Neural progenitor cell (in vitro differentiated cells): ENCODE measurements at regions not wholly inside any gene's neighbourhood (a gene's known extent, or its start where the extent isn't known, plus 50 kb on each side); places are given as distances from the start of the nearest gene placed in this dataset.
"Not testable (repeated sequence)": the region's sequence is repeated elsewhere in the genome, so short reads cannot be mapped to it uniquely, and the experiment has no call there.

Source experiments
- DNase-seq: peaks from one replicate; pipeline ENCODE4 v3.0.0-alpha.2; 2016; ENCODE audit warnings: low spot score
- H2AFZ ChIP-seq: fragments of 200-600 bp; sonication (generic); replicated peaks from 2 replicates; pipeline ENCODE4 v1.6.1; 2016; ENCODE audit warnings: antibody characterized with exemption
- H3F3A ChIP-seq: fragments of 200-600 bp; sonication (generic); 2 replicates; pipeline ENCODE4 v1.6.1; 2016; ENCODE audit warnings: antibody characterized with exemption, low read depth
- H3K27ac ChIP-seq: fragments of 200-600 bp; sonication (generic); 2 replicates; pipeline ENCODE4 v1.5.1; 2016; ENCODE audit warnings: mild to moderate bottlenecking
- H3K27me3 ChIP-seq: fragments of 200-600 bp; sonication (generic); 2 replicates; pipeline ENCODE4 v1.6.1; 2016; ENCODE audit warnings: mild to moderate bottlenecking, moderate library complexity
- H3K36me3 ChIP-seq: fragments of 200-600 bp; sonication (generic); 2 replicates; pipeline ENCODE4 v1.5.1; 2016
- H3K4me1 ChIP-seq: fragments of 200-600 bp; sonication (generic); 2 replicates; pipeline ENCODE4 v1.6.1; 2016; ENCODE audit warnings: mixed run types
- H3K4me2 ChIP-seq: fragments of 200-600 bp; sonication (generic); 2 replicates; pipeline ENCODE4 v1.6.1; 2016
- H3K4me3 ChIP-seq: fragments of 200-600 bp; sonication (generic); 2 replicates; pipeline ENCODE4 v1.5.1; 2016
- H3K79me2 ChIP-seq: fragments of 200-600 bp; sonication (generic); 2 replicates; pipeline ENCODE4 v1.6.1; 2016; ENCODE audit warnings: low read depth
- H3K9ac ChIP-seq: fragments of 200-600 bp; sonication (generic); 2 replicates; pipeline ENCODE4 v1.6.1; 2016
- H3K9me3 ChIP-seq: fragments of 200-600 bp; sonication (generic); 2 replicates; pipeline ENCODE4 v1.5.1; 2016; ENCODE audit warnings: low read depth
- H4K20me1 ChIP-seq: fragments of 200-600 bp; sonication (generic); 2 replicates; pipeline ENCODE4 v1.6.1; 2016; ENCODE audit warnings: low read depth
- H3K27ac Mint-ChIP-seq: 3 replicates; pipeline ENCODE4 v1.8.0; 2021; ENCODE audit warnings: mixed read lengths
- H3K27me3 Mint-ChIP-seq: 2 replicates; pipeline ENCODE4 v1.8.0; 2022; ENCODE audit warnings: low read depth, mild to moderate bottlenecking, inconsistent platforms, moderate library complexity, mixed read lengths; ENCODE audit not compliant: insufficient read depth
- H3K36me3 Mint-ChIP-seq: 3 replicates; pipeline ENCODE4 v1.8.0; 2021; ENCODE audit warnings: mixed read lengths
- H3K4me1 Mint-ChIP-seq: 3 replicates; pipeline ENCODE4 v1.8.0; 2021; ENCODE audit warnings: mixed read lengths
- H3K4me3 Mint-ChIP-seq: 3 replicates; pipeline ENCODE4 v1.8.0; 2021; ENCODE audit warnings: mild to moderate bottlenecking, moderate library complexity, mixed read lengths
- H3K9me3 Mint-ChIP-seq: 3 replicates; pipeline ENCODE4 v1.8.0; 2020; ENCODE audit warnings: mixed read lengths
- CTCF ChIP-seq: fragments of 200-600 bp; sonication (generic); IDR thresholded peaks from 2 replicates; pipeline ENCODE4 v1.5.1; 2017; ENCODE audit warnings: antibody characterized with exemption, mild to moderate bottlenecking
- EZH2 ChIP-seq: fragments of 200-600 bp; sonication (generic); IDR thresholded peaks from 2 replicates; pipeline ENCODE4 v1.6.1; 2017; ENCODE audit warnings: antibody characterized with exemption, mild to moderate bottlenecking, moderate library complexity
- EZH2phosphoT487 ChIP-seq: fragments of 200-600 bp; sonication (generic); IDR thresholded peaks from 2 replicates; pipeline ENCODE4 v1.6.1; 2017; ENCODE audit warnings: antibody characterized with exemption

- Histone ChIP-seq H3K9ac (no peak overlapping the region), H3K9me3 (no peaks in the 10 kb centered on the region), H3K36me3 (no peaks in the 10 kb centered on the region), H3F3A (no peaks in the 10 kb centered on the region), H2AFZ (no peak overlapping the region), H3K27me3 (no peaks in the 10 kb centered on the region), H4K20me1 (no peaks in the 10 kb centered on the region), H3K4me3 (no peak overlapping the region), H3K4me1 (no peaks in the 10 kb centered on the region), H3K27ac (no peak overlapping the region), H3K4me2 (no peak overlapping the region), H3K79me2 (no peaks in the 10 kb centered on the region)
- H3K27ac Mint-ChIP-seq = no peak overlapping the region
- H3K4me1 Mint-ChIP-seq = no peaks in the 10 kb centered on the region
- no peaks in the 10 kb centered on the region for H3K36me3 Mint-ChIP-seq
- H3K27me3 Mint-ChIP-seq = no peaks in the 10 kb centered on the region
- H3K9me3 Mint-ChIP-seq = no peaks in the 10 kb centered on the region
- no peak overlapping the region for H3K4me3 Mint-ChIP-seq
- no peak for TF ChIP-seq EZH2
- TF ChIP-seq EZH2phosphoT487 = no peak
- TF ChIP-seq CTCF = no peak
- no peak for DNase-seq
Observed at GRCh38 chr14:45649051-45649450, 396.0 kb upstream of the MIS18BP1 start.

GRCh38 chr14:45641541-45641940, 388.5 kb upstream of the MIS18BP1 start:
- H3K4me1 Mint-ChIP-seq = no peaks in the 10 kb centered on the region
- no peaks in the 10 kb centered on the region for H3K36me3 Mint-ChIP-seq
- Histone ChIP-seq H3K9me3 (no peaks in the 10 kb centered on the region), H3K36me3 (no peaks in the 10 kb centered on the region), H3K27ac (no peak overlapping the region), H3K4me2 (no peak overlapping the region), H3K79me2 (no peaks in the 10 kb centered on the region), H3K4me3 (no peak overlapping the region), H3K27me3 (no peaks in the 10 kb centered on the region), H3F3A (no peaks in the 10 kb centered on the region), H3K4me1 (no peaks in the 10 kb centered on the region), H2AFZ (no peak overlapping the region), H4K20me1 (no peaks in the 10 kb centered on the region), H3K9ac (no peak overlapping the region)
- no peak overlapping the region for H3K27ac Mint-ChIP-seq
- no peaks in the 10 kb centered on the region for H3K27me3 Mint-ChIP-seq
- H3K9me3 Mint-ChIP-seq = peaks cover 5% of the 10 kb centered on the region
- TF ChIP-seq CTCF (no peak), EZH2 (no peak), EZH2phosphoT487 (no peak)
- H3K4me3 Mint-ChIP-seq = no peak overlapping the region
- DNase-seq = no peak

- not testable (repeated sequence) for H3K36me3 ChIP-seq, H3K4me1 ChIP-seq, H3K27me3 Mint-ChIP-seq, H3K27me3 ChIP-seq, H3K4me3 Mint-ChIP-seq, H3K27ac Mint-ChIP-seq, H3K9ac ChIP-seq, H3K79me2 ChIP-seq, H3K36me3 Mint-ChIP-seq, H3K9me3 Mint-ChIP-seq, H4K20me1 ChIP-seq, H3F3A ChIP-seq, H3K4me2 ChIP-seq, DNase-seq, H2AFZ ChIP-seq, H3K27ac ChIP-seq, H3K4me1 Mint-ChIP-seq, H3K4me3 ChIP-seq, H3K9me3 ChIP-seq
Observed at GRCh38 chr14:45634651-45635441, 381.8 kb upstream of the MIS18BP1 start.

GRCh38 chr14:45633220-45633984, 380.4 kb upstream of the MIS18BP1 start:
- no peak for TF ChIP-seq EZH2phosphoT487
- no peak for TF ChIP-seq CTCF
- Histone ChIP-seq H3K36me3 (no peaks in the 10 kb centered on the region), H3F3A (no peaks in the 10 kb centered on the region), H3K9me3 (no peaks in the 10 kb centered on the region), H4K20me1 (no peaks in the 10 kb centered on the region), H3K27me3 (no peaks in the 10 kb centered on the region), H3K27ac (no peak overlapping the region), H3K4me3 (no peak overlapping the region), H3K4me1 (no peaks in the 10 kb centered on the region), H3K4me2 (no peak overlapping the region), H3K79me2 (no peaks in the 10 kb centered on the region), H2AFZ (no peak overlapping the region), H3K9ac (no peak overlapping the region)
- no peak for DNase-seq
- H3K36me3 Mint-ChIP-seq = no peaks in the 10 kb centered on the region
- no peak overlapping the region for H3K27ac Mint-ChIP-seq
- peaks cover 7% of the 10 kb centered on the region for H3K9me3 Mint-ChIP-seq
- no peaks in the 10 kb centered on the region for H3K27me3 Mint-ChIP-seq
- no peaks in the 10 kb centered on the region for H3K4me1 Mint-ChIP-seq
- no peak overlapping the region for H3K4me3 Mint-ChIP-seq
